Progenitor cell of endocrine pancreas (in vitro differentiated cells): ENCODE measurements at regions not wholly inside any gene's neighbourhood (a gene's known extent, or its start where the extent isn't known, plus 50 kb on each side); places are given as distances from the start of the nearest gene placed in this dataset.
"Not testable (repeated sequence)": the region's sequence is repeated elsewhere in the genome, so short reads cannot be mapped to it uniquely, and the experiment has no call there.

Source experiments
- DNase-seq: peaks from one replicate; pipeline ENCODE4 v3.0.0; 2021; ENCODE audit warnings: low spot score; ENCODE audit not compliant: unreplicated experiment
- H3K27ac Mint-ChIP-seq: 2 replicates; pipeline ENCODE4 v1.8.0; 2021; ENCODE audit warnings: mild to moderate bottlenecking, moderate library complexity, mixed read lengths
- H3K27me3 Mint-ChIP-seq: 2 replicates; pipeline ENCODE4 v1.8.0; 2021; ENCODE audit warnings: mixed read lengths
- H3K36me3 Mint-ChIP-seq: 2 replicates; pipeline ENCODE4 v1.8.0; 2022; ENCODE audit warnings: mixed read lengths; ENCODE audit not compliant: insufficient read depth
- H3K4me1 Mint-ChIP-seq: 2 replicates; pipeline ENCODE4 v1.8.0; 2021; ENCODE audit warnings: low read depth, mixed read lengths
- H3K4me3 Mint-ChIP-seq: 2 replicates; pipeline ENCODE4 v1.8.0; 2021; ENCODE audit warnings: low read depth, mild to moderate bottlenecking, moderate library complexity, mixed read lengths
- H3K9me3 Mint-ChIP-seq: 2 replicates; pipeline ENCODE4 v1.8.0; 2021; ENCODE audit warnings: low read depth, mixed read lengths
- CTCF ChIP-seq: fragments of 200-600 bp; sonication (generic); IDR thresholded peaks from one replicate; pipeline ENCODE4 v1.5.0; 2021; ENCODE audit warnings: antibody characterized with exemption, mild to moderate bottlenecking; ENCODE audit not compliant: unreplicated experiment

GRCh38 chr6:63049216-63049615 lies 162.1 kb upstream of the FKBP1C start:
- DNase-seq = no peak
- no peak overlapping the region for H3K4me3 Mint-ChIP-seq

GRCh38 chr6:63053206-63053605 lies 158.1 kb upstream of the FKBP1C start:
- H3K9me3 Mint-ChIP-seq, H3K27me3 Mint-ChIP-seq, H3K4me1 Mint-ChIP-seq, H3K27ac Mint-ChIP-seq, DNase-seq, H3K36me3 Mint-ChIP-seq: not testable (repeated sequence)
- H3K4me3 Mint-ChIP-seq = peak overlapping the region; percentile 53

More at GRCh38 chr6:63049216-63049615, 162.1 kb upstream of the FKBP1C start:
- Mint-ChIP-seq H3K36me3 (no peaks in the 10 kb centered on the region), H3K4me1 (no peaks in the 10 kb centered on the region), H3K9me3 (no peaks in the 10 kb centered on the region), H3K27ac (no peak overlapping the region), H3K27me3 (no peaks in the 10 kb centered on the region)
- TF ChIP-seq CTCF = no peak

GRCh38 chr6:63058601-63059000 lies 152.7 kb upstream of the FKBP1C start:
- no peaks in the 10 kb centered on the region for H3K27me3 Mint-ChIP-seq
- no peak for DNase-seq
- no peaks in the 10 kb centered on the region for H3K4me1 Mint-ChIP-seq
- H3K36me3 Mint-ChIP-seq = no peaks in the 10 kb centered on the region
- no peak for TF ChIP-seq CTCF
- H3K27ac Mint-ChIP-seq = no peak overlapping the region
- no peaks in the 10 kb centered on the region for H3K9me3 Mint-ChIP-seq
- H3K4me3 Mint-ChIP-seq = no peak overlapping the region

- H3K27me3 Mint-ChIP-seq = no peaks in the 10 kb centered on the region
- H3K4me3 Mint-ChIP-seq = no peak overlapping the region
- H3K9me3 Mint-ChIP-seq = no peaks in the 10 kb centered on the region
- no peak overlapping the region for H3K27ac Mint-ChIP-seq
- H3K36me3 Mint-ChIP-seq = no peaks in the 10 kb centered on the region
- DNase-seq = no peak
- no peak for TF ChIP-seq CTCF
- no peaks in the 10 kb centered on the region for H3K4me1 Mint-ChIP-seq
Observed at GRCh38 chr6:63063631-63064271, 147.5 kb upstream of the FKBP1C start.

DNA sequence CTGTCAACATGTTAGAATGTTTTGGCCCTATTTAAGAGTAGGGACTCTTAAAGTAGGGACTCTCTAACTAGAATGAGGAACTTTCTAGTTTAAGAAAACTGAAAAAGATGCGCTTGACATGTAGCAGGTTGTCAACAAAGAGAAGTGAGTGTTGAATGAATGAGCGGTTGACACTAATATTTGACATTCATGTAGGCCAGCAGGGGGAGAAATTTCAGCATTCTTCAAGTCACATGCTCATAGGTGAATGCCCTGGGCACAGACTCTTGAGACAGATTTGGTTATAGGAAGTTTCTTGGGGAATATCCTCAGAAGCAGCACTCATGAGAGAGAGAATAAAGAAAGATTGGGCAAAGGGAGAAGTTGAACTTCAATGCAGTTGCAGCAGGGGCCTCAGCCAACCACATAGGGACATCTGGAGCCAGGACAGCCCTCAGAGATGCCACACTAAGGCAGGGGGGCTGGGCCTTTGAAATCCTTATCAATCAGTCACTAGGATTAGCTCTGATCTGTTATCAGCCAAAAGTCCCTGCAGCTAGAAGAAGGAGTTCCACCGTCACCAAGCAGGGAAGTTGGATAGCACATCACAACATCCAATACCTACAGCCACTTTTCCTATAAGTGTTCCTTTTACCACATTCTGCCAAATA lies 145.1 kb upstream of the FKBP1C start:
- H3K4me3 Mint-ChIP-seq = no peak overlapping the region
- no peak overlapping the region for H3K27ac Mint-ChIP-seq
- no peaks in the 10 kb centered on the region for H3K4me1 Mint-ChIP-seq
- DNase-seq = no peak
- no peaks in the 10 kb centered on the region for H3K36me3 Mint-ChIP-seq
- peak; percentile 23 for TF ChIP-seq CTCF
- H3K27me3 Mint-ChIP-seq = no peaks in the 10 kb centered on the region
- H3K9me3 Mint-ChIP-seq = peaks cover 3% of the 10 kb centered on the region

DNA sequence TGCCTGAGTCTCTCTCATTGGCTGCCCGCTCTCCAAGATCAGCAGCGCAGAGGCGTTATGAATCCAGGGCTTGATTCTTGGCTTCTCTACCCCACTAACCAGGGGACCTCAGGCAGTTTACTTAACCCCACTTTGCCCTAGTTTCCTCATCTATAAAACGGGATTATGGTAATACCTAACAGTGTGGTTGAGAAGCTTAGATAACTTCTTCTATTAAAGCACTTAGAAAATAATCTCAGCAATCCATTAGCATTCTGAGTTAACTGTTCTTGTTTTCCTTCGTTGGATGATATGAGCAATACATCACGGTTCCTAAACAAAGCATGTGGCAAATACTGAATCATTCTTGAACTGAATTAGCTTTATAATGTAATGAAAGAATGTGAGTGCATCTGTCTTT lies 116.3 kb upstream of the FKBP1C start:
- H3K4me1 Mint-ChIP-seq = no peaks in the 10 kb centered on the region
- H3K27ac Mint-ChIP-seq = no peak overlapping the region
- TF ChIP-seq CTCF = no peak
- no peak for DNase-seq
- H3K4me3 Mint-ChIP-seq = no peak overlapping the region
- no peaks in the 10 kb centered on the region for H3K36me3 Mint-ChIP-seq
- H3K9me3 Mint-ChIP-seq = no peaks in the 10 kb centered on the region
- no peaks in the 10 kb centered on the region for H3K27me3 Mint-ChIP-seq
